A673 (cell line): ENCODE measurements at regions not wholly inside any gene's neighbourhood (a gene's known extent, or its start where the extent isn't known, plus 50 kb on each side); places are given as distances from the start of the nearest gene placed in this dataset.

Source experiments
- EZH2 ChIP-seq: fragments of 200-600 bp; sonication (generic); IDR thresholded peaks from 2 replicates; pipeline ENCODE4 v1.6.1; 2017; ENCODE audit warnings: borderline replicate concordance, low read depth, mild to moderate bottlenecking, mixed read lengths, antibody characterized with exemption, low read length; ENCODE audit not compliant: poor library complexity, severe bottlenecking
- TF ChIP-seq, protein P1 (sequence below): fragments of 300-800, 200-600 bp; sonication (generic); conservative IDR thresholded peaks from 2 replicates; pipeline ENCODE4 v1.5.1; 2017; ENCODE audit warnings: low read depth, mild to moderate bottlenecking, antibody characterized with exemption, low read length, moderate library complexity, mixed read lengths

DNA sequence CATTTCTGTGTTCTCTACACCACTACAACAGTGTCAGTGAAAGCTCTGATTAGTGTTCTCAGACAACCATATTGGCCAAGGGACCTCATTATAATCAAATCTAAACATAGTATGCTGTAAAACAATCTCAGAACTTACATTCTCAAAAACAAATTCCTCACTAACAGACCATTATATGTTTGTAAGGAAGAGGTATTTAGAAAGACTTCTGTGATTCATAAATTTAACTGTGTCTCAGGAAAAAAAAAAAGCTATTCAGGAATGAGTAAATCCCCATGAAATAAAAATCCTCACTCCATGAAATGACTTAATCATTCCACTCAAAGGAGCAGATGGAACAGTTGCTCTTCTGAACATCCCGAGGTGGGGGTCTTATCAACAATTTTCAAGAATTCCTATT, 413.0 kb downstream of the CDH2 start:
- TF ChIP-seq, protein P1, sequence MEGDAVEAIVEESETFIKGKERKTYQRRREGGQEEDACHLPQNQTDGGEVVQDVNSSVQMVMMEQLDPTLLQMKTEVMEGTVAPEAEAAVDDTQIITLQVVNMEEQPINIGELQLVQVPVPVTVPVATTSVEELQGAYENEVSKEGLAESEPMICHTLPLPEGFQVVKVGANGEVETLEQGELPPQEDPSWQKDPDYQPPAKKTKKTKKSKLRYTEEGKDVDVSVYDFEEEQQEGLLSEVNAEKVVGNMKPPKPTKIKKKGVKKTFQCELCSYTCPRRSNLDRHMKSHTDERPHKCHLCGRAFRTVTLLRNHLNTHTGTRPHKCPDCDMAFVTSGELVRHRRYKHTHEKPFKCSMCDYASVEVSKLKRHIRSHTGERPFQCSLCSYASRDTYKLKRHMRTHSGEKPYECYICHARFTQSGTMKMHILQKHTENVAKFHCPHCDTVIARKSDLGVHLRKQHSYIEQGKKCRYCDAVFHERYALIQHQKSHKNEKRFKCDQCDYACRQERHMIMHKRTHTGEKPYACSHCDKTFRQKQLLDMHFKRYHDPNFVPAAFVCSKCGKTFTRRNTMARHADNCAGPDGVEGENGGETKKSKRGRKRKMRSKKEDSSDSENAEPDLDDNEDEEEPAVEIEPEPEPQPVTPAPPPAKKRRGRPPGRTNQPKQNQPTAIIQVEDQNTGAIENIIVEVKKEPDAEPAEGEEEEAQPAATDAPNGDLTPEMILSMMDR: no peak
- no peak for TF ChIP-seq EZH2
